GM23248 (cell line): ENCODE measurements at regions not wholly inside any gene's neighbourhood (a gene's known extent, or its start where the extent isn't known, plus 50 kb on each side); places are given as distances from the start of the nearest gene placed in this dataset.
A peak's percentile ranks its signal among the peaks of the same experiment; 100 is the strongest.
"Not testable (repeated sequence)": the region's sequence is repeated elsewhere in the genome, so short reads cannot be mapped to it uniquely, and the experiment has no call there.

Source experiments
- DNase-seq: peaks from one replicate; pipeline ENCODE4 v3.0.0-alpha.2; 2015
- H2AFZ ChIP-seq: fragments of 200-600 bp; sonication (generic); 2 replicates; pipeline ENCODE4 v1.6.1; 2016; ENCODE audit warnings: antibody characterized with exemption
- H3F3A ChIP-seq: fragments of 200-600 bp; sonication (generic); 2 replicates; pipeline ENCODE4 v1.6.1; 2016; ENCODE audit warnings: mild to moderate bottlenecking, antibody characterized with exemption, mixed run types; ENCODE audit not compliant: insufficient read depth
- H3K27ac ChIP-seq: fragments of 200-600 bp; sonication (generic); 2 replicates; pipeline ENCODE4 v1.5.1; 2016; ENCODE audit warnings: mild to moderate bottlenecking
- H3K27me3 ChIP-seq: fragments of 200-600 bp; sonication (generic); replicated peaks from 2 replicates; pipeline ENCODE4 v1.6.1; 2016; ENCODE audit warnings: mild to moderate bottlenecking; ENCODE audit not compliant: insufficient read depth
- H3K36me3 ChIP-seq: fragments of 200-600 bp; sonication (generic); 2 replicates; pipeline ENCODE4 v1.6.1; 2016; ENCODE audit warnings: low read depth, mild to moderate bottlenecking
- H3K4me1 ChIP-seq: fragments of 200-600 bp; sonication (generic); 2 replicates; pipeline ENCODE4 v1.6.1; 2016; ENCODE audit warnings: mild to moderate bottlenecking; ENCODE audit not compliant: insufficient read depth
- H3K4me2 ChIP-seq: fragments of 200-600 bp; sonication (generic); one replicate; pipeline ENCODE4 v1.6.1; 2016; ENCODE audit warnings: mild to moderate bottlenecking; ENCODE audit not compliant: unreplicated experiment
- H3K4me3 ChIP-seq: fragments of 200-600 bp; sonication (generic); 2 replicates; pipeline ENCODE4 v1.5.1; 2016; ENCODE audit warnings: mild to moderate bottlenecking
- H3K79me2 ChIP-seq: fragments of 200-600 bp; sonication (generic); 2 replicates; pipeline ENCODE4 v1.6.1; 2016; ENCODE audit warnings: mild to moderate bottlenecking; ENCODE audit not compliant: insufficient read depth
- H3K9ac ChIP-seq: fragments of 200-600 bp; sonication (generic); 2 replicates; pipeline ENCODE4 v1.6.1; 2016; ENCODE audit warnings: mild to moderate bottlenecking
- H3K9me2 ChIP-seq: fragments of 200-600 bp; sonication (generic); 2 replicates; pipeline ENCODE4 v1.6.1; 2016; ENCODE audit warnings: mixed run types, mild to moderate bottlenecking, moderate library complexity; ENCODE audit not compliant: insufficient read depth
- H3K9me3 ChIP-seq: fragments of 200-600 bp; sonication (generic); one replicate; pipeline ENCODE4 v1.6.1; 2017; ENCODE audit warnings: low read depth
- H4K20me1 ChIP-seq: fragments of 200-600 bp; sonication (generic); 2 replicates; pipeline ENCODE4 v1.6.0; 2016; ENCODE audit not compliant: insufficient read depth
- EZH2 ChIP-seq: fragments of 200-600 bp; sonication (generic); IDR thresholded peaks from 2 replicates; pipeline ENCODE4 v1.6.1; 2018; ENCODE audit warnings: antibody characterized with exemption, mild to moderate bottlenecking; ENCODE audit not compliant: insufficient read depth, poor library complexity, severe bottlenecking
- EZH2phosphoT487 ChIP-seq: fragments of 200-600 bp; sonication (generic); IDR thresholded peaks from 2 replicates; pipeline ENCODE4 v1.6.1; 2018; ENCODE audit warnings: antibody characterized with exemption, moderate library complexity, mild to moderate bottlenecking, low read depth; ENCODE audit not compliant: insufficient read depth
- WGBS, 2 experiments: methylation state at CpG; one replicate each; pipeline ENCODE4 v1.1.6; 2015 to 2017; ENCODE audit warnings: low lambda C conversion rate in 2 of 2, low coverage in 1 of 2; ENCODE audit errors: missing lambda C conversion rate in 2 of 2; 5-methylcytosine and 5-hydroxymethylcytosine counted together
- in situ Hi-C: fragments of 300-500 bp; cut with MboI; formaldehyde crosslinking; loops from 2 replicates; pipeline ENCODE4 v1.15.0; 2020

- in situ Hi-C loops = no loop called here
- H3K4me1 ChIP-seq = no peaks in the 10 kb centered on the region
- H3K9ac ChIP-seq = peak overlapping the region; percentile 87
- no peaks in the 10 kb centered on the region for H3K9me2 ChIP-seq
- H3K27me3 ChIP-seq = no peaks in the 10 kb centered on the region
- H3K9me3 ChIP-seq = no peaks in the 10 kb centered on the region
- no peaks in the 10 kb centered on the region for H3K36me3 ChIP-seq
- DNase-seq = peak; percentile 79
- peak overlapping the region; percentile 38 for H3K27ac ChIP-seq
- 2 to 10% methylated on average over 4 to 35 of the region's 35 CpGs for WGBS, 2 experiments
- no peaks in the 10 kb centered on the region for H3K79me2 ChIP-seq
- TF ChIP-seq EZH2 = no peak
- TF ChIP-seq EZH2phosphoT487 = no peak
- H4K20me1 ChIP-seq = no peaks in the 10 kb centered on the region
- peak overlapping the region; percentile 93 for H2AFZ ChIP-seq
- peak overlapping the region; percentile 83 for H3K4me2 ChIP-seq
- peaks cover 14% of the 10 kb centered on the region for H3F3A ChIP-seq
- H3K4me3 ChIP-seq = peak overlapping the region; percentile 80
Measured at GRCh38 chr12:65741656-65742017, 82.6 kb upstream of the HMGA2 start.

GRCh38 chr12:65742018-65743010 is 82.0 kb upstream of the HMGA2 start:
- Histone ChIP-seq H3K79me2 (no peaks in the 10 kb centered on the region), H3K9me2 (no peaks in the 10 kb centered on the region), H3K36me3 (no peaks in the 10 kb centered on the region), H3K27ac (peak overlapping the region; percentile 38), H3K4me3 (peak overlapping the region; percentile 80), H3K4me1 (no peaks in the 10 kb centered on the region), H3K9ac (peak overlapping the region; percentile 87), H3K9me3 (no peaks in the 10 kb centered on the region), H3K4me2 (peak overlapping the region; percentile 83), H4K20me1 (no peaks in the 10 kb centered on the region), H2AFZ (peak overlapping the region; percentile 93), H3K27me3 (no peaks in the 10 kb centered on the region), H3F3A (peaks cover 14% of the 10 kb centered on the region)
- in situ Hi-C loops = no loop called here
- peak; percentile 70 for DNase-seq
- TF ChIP-seq EZH2 (no peak), EZH2phosphoT487 (no peak)
- 6 to 8% methylated on average over 60 to 62 of the region's 87 CpGs for WGBS, 2 experiments

GRCh38 chr12:65744236-65744840 is 79.9 kb upstream of the HMGA2 start:
- 94 to 96% methylated on average over 20 to 30 of the region's 30 CpGs for WGBS, 2 experiments
- H3K4me2 ChIP-seq, H3K9me2 ChIP-seq, H2AFZ ChIP-seq, H4K20me1 ChIP-seq, H3K4me3 ChIP-seq, H3K27ac ChIP-seq, in situ Hi-C loops, H3K4me1 ChIP-seq, H3K9ac ChIP-seq, H3K79me2 ChIP-seq, H3K27me3 ChIP-seq, H3K9me3 ChIP-seq, DNase-seq, H3K36me3 ChIP-seq: not testable (repeated sequence)
- peaks cover 14% of the 10 kb centered on the region for H3F3A ChIP-seq

GRCh38 chr12:65747338-65747737 is 76.9 kb upstream of the HMGA2 start:
- TF ChIP-seq EZH2 = no peak
- no peak for TF ChIP-seq EZH2phosphoT487
- in situ Hi-C loops = no loop called here
- no peaks in the 10 kb centered on the region for H3K4me1 ChIP-seq
- H3K27ac ChIP-seq = no peak overlapping the region
- no peak overlapping the region for H3K4me3 ChIP-seq
- H3K36me3 ChIP-seq = no peaks in the 10 kb centered on the region
- H3K79me2 ChIP-seq = no peaks in the 10 kb centered on the region
- H3K9me2 ChIP-seq = no peaks in the 10 kb centered on the region
- H3K9ac ChIP-seq = no peak overlapping the region
- no peak overlapping the region for H2AFZ ChIP-seq
- H3K27me3 ChIP-seq = no peaks in the 10 kb centered on the region
- no peak for DNase-seq
- 76 to 79% methylated on average over 3 of the region's 3 CpGs for WGBS, 2 experiments
- no peaks in the 10 kb centered on the region for H4K20me1 ChIP-seq
- no peak overlapping the region for H3K4me2 ChIP-seq
- H3K9me3 ChIP-seq = no peaks in the 10 kb centered on the region
- peaks cover 10% of the 10 kb centered on the region for H3F3A ChIP-seq
